Endodermal cell (in vitro differentiated cells): ENCODE measurements at regions not wholly inside any gene's neighbourhood (a gene's known extent, or its start where the extent isn't known, plus 50 kb on each side); places are given as distances from the start of the nearest gene placed in this dataset.
"Not testable (repeated sequence)": the region's sequence is repeated elsewhere in the genome, so short reads cannot be mapped to it uniquely, and the experiment has no call there.

ENCODE experiments used
- DNase-seq: peaks from one replicate; pipeline ENCODE4 v3.0.0-alpha.2; 2017
- H3K27ac ChIP-seq: 2 replicates; pipeline ENCODE4 v1.5.1; 2013; ENCODE audit warnings: mild to moderate bottlenecking, low read depth, low read length, moderate library complexity
- H3K27me3 ChIP-seq: 2 replicates; pipeline ENCODE4 v1.6.1; 2013; ENCODE audit warnings: mild to moderate bottlenecking, low read length, moderate library complexity; ENCODE audit not compliant: insufficient read depth, control insufficient read depth, poor library complexity, severe bottlenecking
- H3K36me3 ChIP-seq: 2 replicates; pipeline ENCODE4 v1.7.0; 2013; ENCODE audit warnings: mild to moderate bottlenecking, low read length, moderate library complexity; ENCODE audit not compliant: control insufficient read depth, insufficient read depth
- H3K4me1 ChIP-seq: one replicate; pipeline ENCODE4 v1.7.0; 2013; ENCODE audit warnings: low read length; ENCODE audit not compliant: control insufficient read depth, insufficient read depth
- H3K4me3 ChIP-seq: 2 replicates; pipeline ENCODE4 v1.5.1; 2013; ENCODE audit warnings: mild to moderate bottlenecking, low read length, moderate library complexity
- H3K9ac ChIP-seq: 2 replicates; pipeline ENCODE4 v1.6.1; 2013; ENCODE audit warnings: mild to moderate bottlenecking, low read length, moderate library complexity; ENCODE audit not compliant: poor library complexity, severe bottlenecking; ENCODE audit errors: extremely low read depth
- H3K9me3 ChIP-seq: 2 replicates; pipeline ENCODE4 v1.6.1; 2013; ENCODE audit warnings: mild to moderate bottlenecking, low read length, moderate library complexity; ENCODE audit not compliant: control insufficient read depth
- H3K27ac Mint-ChIP-seq: 2 replicates; pipeline ENCODE4 v1.8.0; 2020; ENCODE audit warnings: mixed read lengths
- H3K27me3 Mint-ChIP-seq: 2 replicates; pipeline ENCODE4 v1.8.0; 2021; ENCODE audit warnings: mild to moderate bottlenecking, mixed read lengths; ENCODE audit not compliant: insufficient read depth
- H3K36me3 Mint-ChIP-seq: 2 replicates; pipeline ENCODE4 v1.8.0; 2020; ENCODE audit warnings: low read depth, mixed read lengths
- H3K4me1 Mint-ChIP-seq: 2 replicates; pipeline ENCODE4 v1.8.0; 2020; ENCODE audit warnings: mixed read lengths
- H3K4me3 Mint-ChIP-seq: 2 replicates; pipeline ENCODE4 v1.8.0; 2020; ENCODE audit warnings: mild to moderate bottlenecking, moderate library complexity, mixed read lengths
- H3K9me3 Mint-ChIP-seq: 2 replicates; pipeline ENCODE4 v1.8.0; 2020; ENCODE audit warnings: mild to moderate bottlenecking, mixed read lengths
- WGBS, 2 experiments: methylation state at CpG; one replicate each; pipeline versions ENCODE4 v1.1.5 to v1.1.7; 2013; ENCODE audit warnings: missing lambda C conversion rate in 2 of 2, mixed read lengths in 1 of 2; ENCODE audit not compliant: insufficient coverage in 1 of 2, insufficient read length in 1 of 2; 5-methylcytosine and 5-hydroxymethylcytosine counted together
- TF ChIP-seq, protein P1 (sequence below): fragments of 200-600 bp; sonication (generic); conservative IDR thresholded peaks from 2 replicates; pipeline ENCODE4 v1.5.0; 2021; ENCODE audit warnings: antibody characterized with exemption, mild to moderate bottlenecking

GRCh38 chr11:134840945-134841344, 428.9 kb upstream of the B3GAT1 start:
- Histone ChIP-seq H3K27me3 (no peaks in the 10 kb centered on the region), H3K9me3 (no peaks in the 10 kb centered on the region), H3K9ac (no peak overlapping the region), H3K27ac (no peak overlapping the region), H3K36me3 (no peaks in the 10 kb centered on the region), H3K4me3 (no peak overlapping the region), H3K4me1 (no peaks in the 10 kb centered on the region)
- no peak overlapping the region for H3K4me3 Mint-ChIP-seq
- peaks cover 14% of the 10 kb centered on the region for H3K27me3 Mint-ChIP-seq
- H3K9me3 Mint-ChIP-seq = no peaks in the 10 kb centered on the region
- H3K4me1 Mint-ChIP-seq = no peaks in the 10 kb centered on the region
- no peaks in the 10 kb centered on the region for H3K36me3 Mint-ChIP-seq
- 95 to 100% methylated on average over 3 to 7 of the region's 7 CpGs for WGBS, 2 experiments
- DNase-seq = no peak
- no peak overlapping the region for H3K27ac Mint-ChIP-seq
- TF ChIP-seq, protein P1, sequence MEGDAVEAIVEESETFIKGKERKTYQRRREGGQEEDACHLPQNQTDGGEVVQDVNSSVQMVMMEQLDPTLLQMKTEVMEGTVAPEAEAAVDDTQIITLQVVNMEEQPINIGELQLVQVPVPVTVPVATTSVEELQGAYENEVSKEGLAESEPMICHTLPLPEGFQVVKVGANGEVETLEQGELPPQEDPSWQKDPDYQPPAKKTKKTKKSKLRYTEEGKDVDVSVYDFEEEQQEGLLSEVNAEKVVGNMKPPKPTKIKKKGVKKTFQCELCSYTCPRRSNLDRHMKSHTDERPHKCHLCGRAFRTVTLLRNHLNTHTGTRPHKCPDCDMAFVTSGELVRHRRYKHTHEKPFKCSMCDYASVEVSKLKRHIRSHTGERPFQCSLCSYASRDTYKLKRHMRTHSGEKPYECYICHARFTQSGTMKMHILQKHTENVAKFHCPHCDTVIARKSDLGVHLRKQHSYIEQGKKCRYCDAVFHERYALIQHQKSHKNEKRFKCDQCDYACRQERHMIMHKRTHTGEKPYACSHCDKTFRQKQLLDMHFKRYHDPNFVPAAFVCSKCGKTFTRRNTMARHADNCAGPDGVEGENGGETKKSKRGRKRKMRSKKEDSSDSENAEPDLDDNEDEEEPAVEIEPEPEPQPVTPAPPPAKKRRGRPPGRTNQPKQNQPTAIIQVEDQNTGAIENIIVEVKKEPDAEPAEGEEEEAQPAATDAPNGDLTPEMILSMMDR = no peak

DNA sequence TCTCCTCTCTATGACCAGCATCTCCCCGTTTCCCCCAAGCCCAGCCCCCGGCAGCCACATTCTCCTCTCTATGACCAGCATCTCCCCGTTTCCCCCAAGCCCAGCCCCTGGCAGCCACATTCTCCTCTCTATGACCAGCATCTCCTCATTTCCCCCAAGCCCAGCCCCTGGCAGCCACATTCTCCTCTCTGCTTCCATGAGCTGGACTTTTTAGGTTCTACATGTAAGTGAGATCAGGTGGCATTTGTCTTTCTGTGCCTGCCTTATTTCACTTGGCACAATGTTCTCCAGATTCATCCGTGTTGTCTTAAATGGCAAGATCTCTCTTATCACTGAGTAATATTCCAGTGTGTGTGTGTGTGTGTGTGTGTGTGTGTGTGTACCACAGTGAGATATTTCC, 428.1 kb upstream of the B3GAT1 start:
- H3K27ac ChIP-seq, H3K36me3 Mint-ChIP-seq, H3K36me3 ChIP-seq, H3K4me1 ChIP-seq, H3K4me3 ChIP-seq, H3K9me3 Mint-ChIP-seq, H3K27ac Mint-ChIP-seq, H3K4me1 Mint-ChIP-seq, H3K9ac ChIP-seq, H3K9me3 ChIP-seq, DNase-seq, H3K4me3 Mint-ChIP-seq, H3K27me3 ChIP-seq: not testable (repeated sequence)
- 57 to 80% methylated on average over 1 to 2 of the region's 4 CpGs for WGBS, 2 experiments
- peaks cover 14% of the 10 kb centered on the region for H3K27me3 Mint-ChIP-seq

DNA sequence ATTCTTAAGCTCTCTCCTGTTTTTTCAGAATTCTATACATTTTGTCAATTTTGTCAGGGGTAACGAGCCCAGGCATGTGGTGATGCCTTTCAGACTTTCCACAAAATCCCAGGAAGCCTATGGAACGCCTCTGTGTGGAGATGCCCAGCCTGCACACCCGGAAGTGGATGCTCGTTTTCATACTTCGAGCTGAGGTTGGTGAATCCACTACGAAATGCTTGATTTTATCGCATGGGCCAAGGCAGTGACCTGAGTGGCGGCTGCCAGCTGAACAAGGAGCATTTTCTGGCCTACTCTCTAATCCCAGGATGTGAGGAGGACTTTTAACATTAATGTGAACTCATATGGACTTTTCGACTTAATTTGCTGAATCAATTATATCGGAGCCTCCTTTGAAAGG, 426.7 kb upstream of the B3GAT1 start:
- Mint-ChIP-seq H3K9me3 (peaks cover 3% of the 10 kb centered on the region), H3K27me3 (peaks cover 11% of the 10 kb centered on the region), H3K27ac (no peak overlapping the region), H3K36me3 (no peaks in the 10 kb centered on the region), H3K4me1 (no peaks in the 10 kb centered on the region), H3K4me3 (no peak overlapping the region)
- Histone ChIP-seq H3K9me3 (no peaks in the 10 kb centered on the region), H3K36me3 (no peaks in the 10 kb centered on the region), H3K4me3 (no peak overlapping the region), H3K4me1 (no peaks in the 10 kb centered on the region), H3K27ac (no peak overlapping the region), H3K27me3 (no peaks in the 10 kb centered on the region), H3K9ac (no peak overlapping the region)
- 93 to 95% methylated on average over 7 to 10 of the region's 10 CpGs for WGBS, 2 experiments
- TF ChIP-seq, protein P1 = no peak
- DNase-seq = no peak

DNA sequence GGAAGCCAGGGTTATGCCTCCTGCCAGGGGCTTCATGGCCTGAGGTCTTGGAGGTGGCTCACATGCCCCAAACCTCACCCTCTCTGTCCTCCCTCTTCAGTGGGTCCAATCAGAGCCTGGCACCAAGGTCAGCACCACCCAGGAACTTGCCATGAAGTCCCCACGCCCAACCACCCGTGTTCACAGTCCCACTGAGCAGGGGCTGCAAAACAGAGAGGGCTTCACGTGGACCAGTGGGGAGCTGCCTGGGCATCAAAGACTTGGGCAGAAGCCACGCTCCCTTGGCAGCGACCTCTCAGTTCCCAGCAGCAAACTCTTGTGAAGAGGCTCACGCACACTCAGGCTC, 425.8 kb upstream of the B3GAT1 start:
- 92 to 100% methylated on average over 3 to 6 of the region's 6 CpGs for WGBS, 2 experiments
- Histone ChIP-seq H3K4me1 (no peaks in the 10 kb centered on the region), H3K27ac (no peak overlapping the region), H3K27me3 (no peaks in the 10 kb centered on the region), H3K36me3 (no peaks in the 10 kb centered on the region), H3K4me3 (no peak overlapping the region), H3K9ac (no peak overlapping the region), H3K9me3 (no peaks in the 10 kb centered on the region)
- TF ChIP-seq, protein P1 = no peak
- H3K4me1 Mint-ChIP-seq = no peaks in the 10 kb centered on the region
- H3K27ac Mint-ChIP-seq = no peak overlapping the region
- peaks cover 11% of the 10 kb centered on the region for H3K27me3 Mint-ChIP-seq
- peaks cover 3% of the 10 kb centered on the region for H3K9me3 Mint-ChIP-seq
- DNase-seq = no peak
- H3K4me3 Mint-ChIP-seq = no peak overlapping the region
- no peaks in the 10 kb centered on the region for H3K36me3 Mint-ChIP-seq
